ENCODE measurements at regions not wholly inside any gene's neighbourhood (a gene's known extent, or its start where the extent isn't known, plus 50 kb on each side); places are given as distances from the start of the nearest gene placed in this dataset.
A peak's percentile ranks its signal among the peaks of the same experiment; 100 is the strongest.
"Not testable (repeated sequence)": the region's sequence is repeated elsewhere in the genome, so short reads cannot be mapped to it uniquely, and the experiment has no call there.

DNA sequence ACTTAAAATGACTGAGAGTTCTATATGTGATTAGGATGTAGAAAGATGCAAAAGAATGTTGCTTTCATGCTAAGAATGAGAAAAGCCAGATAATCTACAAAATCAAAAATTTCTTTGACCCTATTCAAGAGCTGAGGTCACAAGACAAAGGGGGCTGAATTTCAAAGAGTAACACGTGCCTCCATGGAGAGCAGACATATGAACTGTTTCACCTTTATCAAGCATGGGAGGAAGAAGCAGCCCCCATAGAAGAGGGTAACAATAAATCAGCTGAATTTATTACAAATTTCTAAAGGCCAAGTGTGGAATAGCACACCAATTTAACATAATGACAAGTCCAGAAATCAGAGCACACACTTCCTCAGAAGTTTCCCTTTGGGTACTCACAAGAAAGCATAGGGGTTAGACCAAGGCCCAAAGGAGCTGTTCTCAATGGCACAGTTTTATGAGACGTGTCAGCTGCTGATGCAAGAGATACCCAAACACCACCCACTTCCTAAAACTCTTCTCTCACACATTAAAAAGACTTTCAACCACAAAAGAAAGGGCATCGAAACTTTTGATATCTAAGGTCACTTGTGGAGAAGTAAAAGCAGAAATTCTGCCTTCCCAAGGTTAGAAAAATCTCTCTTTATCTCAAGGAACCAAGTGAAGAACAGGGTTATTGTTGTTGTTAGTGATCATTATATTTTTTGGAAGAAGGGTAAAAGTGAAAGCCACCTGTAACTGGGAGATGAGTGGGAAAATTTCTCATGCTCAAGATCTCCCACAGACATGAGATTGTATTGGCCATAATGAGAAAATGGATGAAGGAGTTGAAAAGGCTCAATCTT is 950.1 kb downstream of the TRIB2 start:
- no peak for TF ChIP-seq ZNF274 (IDR thresholded peaks at IDR 0.05; ENCODE audit: low read depth, low read length)
- TF ChIP-seq SUZ12 (IDR thresholded peaks at IDR 0.05; ENCODE audit: extremely low read depth, insufficient read depth, insufficient read length) = no peak
- no peak for TF ChIP-seq YY1 (IDR thresholded peaks at IDR 0.05; ENCODE audit: insufficient read depth, insufficient read length)
- Histone ChIP-seq H3K27me3 (ENCODE audit: insufficient read depth, insufficient read length) (peaks cover 39% of the 10 kb centered on the region), H3K4me3 (ENCODE audit: insufficient read length, low read depth) (no peak overlapping the region), H3K36me3 (ENCODE audit: insufficient read depth, insufficient read length, low read length) (no peaks in the 10 kb centered on the region), H3K9ac (ENCODE audit: insufficient read length, low read depth) (no peak overlapping the region), H3K4me1 (ENCODE audit: insufficient read depth, insufficient read length) (no peaks in the 10 kb centered on the region), H3K9me3 (ENCODE audit: insufficient read depth, low read length) (no peaks in the 10 kb centered on the region)
- DNase-seq (ENCODE audit: low read depth, low spot score) = no peak

GRCh38 chr2:13667415-13667757 is 950.6 kb downstream of the TRIB2 start:
- DNase-seq (ENCODE audit: low read depth, low spot score) = no peak
- Histone ChIP-seq H3K4me3 (ENCODE audit: insufficient read length, low read depth) (no peak overlapping the region), H3K9ac (ENCODE audit: insufficient read length, low read depth) (no peak overlapping the region), H3K27me3 (ENCODE audit: insufficient read depth, insufficient read length) (peaks cover 45% of the 10 kb centered on the region), H3K4me1 (ENCODE audit: insufficient read depth, insufficient read length) (no peaks in the 10 kb centered on the region), H3K36me3 (ENCODE audit: insufficient read depth, insufficient read length, low read length) (no peaks in the 10 kb centered on the region), H3K9me3 (ENCODE audit: insufficient read depth, low read length) (no peaks in the 10 kb centered on the region)
- no peak for TF ChIP-seq SUZ12 (IDR thresholded peaks at IDR 0.05; ENCODE audit: extremely low read depth, insufficient read depth, insufficient read length)
- TF ChIP-seq ZNF274 (IDR thresholded peaks at IDR 0.05; ENCODE audit: low read depth, low read length) = no peak
- no peak for TF ChIP-seq YY1 (IDR thresholded peaks at IDR 0.05; ENCODE audit: insufficient read depth, insufficient read length)

- no peak for TF ChIP-seq SUZ12 (IDR thresholded peaks at IDR 0.05; ENCODE audit: extremely low read depth, insufficient read depth, insufficient read length)
- TF ChIP-seq YY1 (IDR thresholded peaks at IDR 0.05; ENCODE audit: insufficient read depth, insufficient read length) = no peak
- no peak for TF ChIP-seq ZNF274 (IDR thresholded peaks at IDR 0.05; ENCODE audit: low read depth, low read length)
Measured at GRCh38 chr2:13669607-13670006, 952.9 kb downstream of the TRIB2 start.

GRCh38 chr2:13673821-13674220 is 957.1 kb downstream of the TRIB2 start:
- H3K4me3 ChIP-seq (ENCODE audit: insufficient read length, low read depth) = not testable (repeated sequence)

More at GRCh38 chr2:13669607-13670006, 952.9 kb downstream of the TRIB2 start:
- Histone ChIP-seq H3K4me1 (ENCODE audit: insufficient read depth, insufficient read length) (no peaks in the 10 kb centered on the region), H3K27me3 (ENCODE audit: insufficient read depth, insufficient read length) (peaks cover 66% of the 10 kb centered on the region), H3K9me3 (ENCODE audit: insufficient read depth, low read length) (0 out of 2 replicates have a peak, but pooled peaks cover under 1% of the 10 kb centered on the region), H3K4me3 (ENCODE audit: insufficient read length, low read depth) (no peak overlapping the region), H3K9ac (ENCODE audit: insufficient read length, low read depth) (no peak overlapping the region), H3K36me3 (ENCODE audit: insufficient read depth, insufficient read length, low read length) (no peaks in the 10 kb centered on the region)
- DNase-seq (ENCODE audit: low read depth, low spot score) = no peak

GRCh38 chr2:13676269-13676668 is 956.2 kb upstream of the LRATD1 start:
- Histone ChIP-seq H3K4me3 (ENCODE audit: insufficient read length, low read depth) (no peak overlapping the region), H3K9me3 (ENCODE audit: insufficient read depth, low read length) (peaks cover 28% of the 10 kb centered on the region; the same call in 1 of the 2 replicates), H3K27me3 (ENCODE audit: insufficient read depth, insufficient read length) (peaks cover 90% of the 10 kb centered on the region), H3K4me1 (ENCODE audit: insufficient read depth, insufficient read length) (no peaks in the 10 kb centered on the region), H3K36me3 (ENCODE audit: insufficient read depth, insufficient read length, low read length) (no peaks in the 10 kb centered on the region), H3K9ac (ENCODE audit: insufficient read length, low read depth) (no peak overlapping the region)
- DNase-seq (ENCODE audit: low read depth, low spot score) = no peak
- TF ChIP-seq SUZ12 (IDR thresholded peaks at IDR 0.05; ENCODE audit: extremely low read depth, insufficient read depth, insufficient read length) (no peak), ZNF274 (IDR thresholded peaks at IDR 0.05; ENCODE audit: low read depth, low read length) (no peak), YY1 (IDR thresholded peaks at IDR 0.05; ENCODE audit: insufficient read depth, insufficient read length) (no peak)

More at GRCh38 chr2:13673821-13674220, 957.1 kb downstream of the TRIB2 start:
- DNase-seq (ENCODE audit: low read depth, low spot score); H3K36me3 ChIP-seq (ENCODE audit: insufficient read depth, insufficient read length, low read length); H3K9ac ChIP-seq (ENCODE audit: insufficient read length, low read depth); H3K4me1 ChIP-seq (ENCODE audit: insufficient read depth, insufficient read length): not testable (repeated sequence)
- Histone ChIP-seq H3K27me3 (ENCODE audit: insufficient read depth, insufficient read length) (peaks cover 88% of the 10 kb centered on the region), H3K9me3 (ENCODE audit: insufficient read depth, low read length) (peaks cover 28% of the 10 kb centered on the region; the same call in 1 of the 2 replicates)

- Histone ChIP-seq H3K4me1 (ENCODE audit: insufficient read depth, insufficient read length) (no peaks in the 10 kb centered on the region), H3K36me3 (ENCODE audit: insufficient read depth, insufficient read length, low read length) (no peaks in the 10 kb centered on the region), H3K4me3 (ENCODE audit: insufficient read length, low read depth) (no peak overlapping the region), H3K27me3 (ENCODE audit: insufficient read depth, insufficient read length) (peaks cover 54% of the 10 kb centered on the region), H3K9me3 (ENCODE audit: insufficient read depth, low read length) (peaks cover 28% of the 10 kb centered on the region), H3K9ac (ENCODE audit: insufficient read length, low read depth) (no peak overlapping the region)
- TF ChIP-seq YY1 (IDR thresholded peaks at IDR 0.05; ENCODE audit: insufficient read depth, insufficient read length) (no peak), SUZ12 (IDR thresholded peaks at IDR 0.05; ENCODE audit: extremely low read depth, insufficient read depth, insufficient read length) (no peak), ZNF274 (IDR thresholded peaks at IDR 0.05; ENCODE audit: low read depth, low read length) (no peak)
- DNase-seq (ENCODE audit: low read depth, low spot score) = no peak
Measured at GRCh38 chr2:13681936-13682335, 950.6 kb upstream of the LRATD1 start.

- Histone ChIP-seq H3K9ac (ENCODE audit: insufficient read length, low read depth) (no peak overlapping the region), H3K27me3 (ENCODE audit: insufficient read depth, insufficient read length) (peaks cover 46% of the 10 kb centered on the region), H3K36me3 (ENCODE audit: insufficient read depth, insufficient read length, low read length) (no peaks in the 10 kb centered on the region), H3K4me3 (ENCODE audit: insufficient read length, low read depth) (no peak overlapping the region), H3K9me3 (ENCODE audit: insufficient read depth, low read length) (peaks cover 31% of the 10 kb centered on the region), H3K4me1 (ENCODE audit: insufficient read depth, insufficient read length) (no peaks in the 10 kb centered on the region)
- TF ChIP-seq ZNF274 (IDR thresholded peaks at IDR 0.05; ENCODE audit: low read depth, low read length) = no peak
- no peak for TF ChIP-seq SUZ12 (IDR thresholded peaks at IDR 0.05; ENCODE audit: extremely low read depth, insufficient read depth, insufficient read length)
- TF ChIP-seq YY1 (IDR thresholded peaks at IDR 0.05; ENCODE audit: insufficient read depth, insufficient read length) = no peak
- DNase-seq (ENCODE audit: low read depth, low spot score) = peak; percentile 13
Measured at GRCh38 chr2:13682540-13683272, 949.8 kb upstream of the LRATD1 start.

Data from NT2/D1 (cell line).